Neuronal stem cell (in vitro differentiated cells): ENCODE measurements at regions not wholly inside any gene's neighbourhood (a gene's known extent, or its start where the extent isn't known, plus 50 kb on each side); places are given as distances from the start of the nearest gene placed in this dataset.

ENCODE experiments used
- DNase-seq: peaks from one replicate; pipeline ENCODE4 v3.0.0-alpha.2; 2013; ENCODE audit warnings: low spot score
- H2AFZ ChIP-seq: one replicate; pipeline ENCODE4 v1.6.1; 2013; ENCODE audit warnings: mild to moderate bottlenecking, low read length, inconsistent platforms
- H2AK5ac ChIP-seq: 2 replicates; pipeline ENCODE4 v1.6.1; 2013; ENCODE audit warnings: low read depth, mild to moderate bottlenecking, inconsistent platforms, low read length, moderate library complexity, mixed read lengths
- H2BK120ac ChIP-seq: 2 replicates; pipeline ENCODE4 v1.6.1; 2013; ENCODE audit warnings: low read depth, mild to moderate bottlenecking, inconsistent platforms, low read length, moderate library complexity, mixed read lengths
- H2BK12ac ChIP-seq: one replicate; pipeline ENCODE4 v1.6.1; 2013; ENCODE audit warnings: low read length, inconsistent platforms
- H2BK15ac ChIP-seq: 2 replicates; pipeline ENCODE4 v1.6.1; 2013; ENCODE audit warnings: mild to moderate bottlenecking, low read length, inconsistent platforms, mixed read lengths
- H2BK5ac ChIP-seq: one replicate; pipeline ENCODE4 v1.6.1; 2013; ENCODE audit warnings: inconsistent platforms, mild to moderate bottlenecking, low read length, moderate library complexity
- H3K14ac ChIP-seq: one replicate; pipeline ENCODE4 v1.6.1; 2013; ENCODE audit warnings: low read length, inconsistent platforms
- H3K18ac ChIP-seq: 2 replicates; pipeline ENCODE4 v1.6.1; 2013; ENCODE audit warnings: low read length, inconsistent platforms
- H3K23ac ChIP-seq: 2 replicates; pipeline ENCODE4 v1.6.1; 2013; ENCODE audit warnings: low read depth, mild to moderate bottlenecking, mixed read lengths, low read length, inconsistent platforms; ENCODE audit not compliant: poor library complexity
- H3K27ac ChIP-seq: replicated peaks from 3 replicates; pipeline ENCODE4 v1.5.1; 2013; ENCODE audit warnings: low read length, inconsistent platforms
- H3K27me3 ChIP-seq, 3 experiments: 2 replicates each; pipeline ENCODE4 v1.6.1; 2013; ENCODE audit warnings: low read length in 3 of 3, mild to moderate bottlenecking in 2 of 3, inconsistent platforms in 1 of 3, low read depth in 1 of 3, mixed read lengths in 1 of 3, moderate library complexity in 1 of 3; ENCODE audit not compliant: control insufficient read depth in 3 of 3, insufficient read depth in 3 of 3
- H3K36me3 ChIP-seq, 2 donors: replicated peaks in 1 of 2; 2 replicates each; pipeline ENCODE4 v1.6.1; 2013; ENCODE audit warnings: low read length in 2 of 2; ENCODE audit not compliant: control insufficient read depth in 2 of 2, insufficient read depth in 2 of 2
- H3K4ac ChIP-seq: 2 replicates; pipeline ENCODE4 v1.6.1; 2013; ENCODE audit warnings: inconsistent platforms, mild to moderate bottlenecking, low read length, moderate library complexity
- H3K4me1 ChIP-seq, 2 donors: 1 replicate in 1 of 2; 2 replicates in 1 of 2; pipeline ENCODE4 v1.6.1; 2013; ENCODE audit warnings: low read length in 2 of 2, low read depth in 1 of 2; ENCODE audit not compliant: control insufficient read depth in 2 of 2, insufficient read depth in 1 of 2
- H3K4me2 ChIP-seq: one replicate; pipeline ENCODE4 v1.6.1; 2013; ENCODE audit warnings: mild to moderate bottlenecking, low read length, inconsistent platforms; ENCODE audit not compliant: insufficient read depth, poor library complexity, severe bottlenecking
- H3K4me3 ChIP-seq, 2 donors: 2 replicates each; pipeline ENCODE4 v1.5.1; 2013; ENCODE audit warnings: low read length in 2 of 2, mild to moderate bottlenecking in 2 of 2, inconsistent platforms in 1 of 2, moderate library complexity in 1 of 2
- H3K79me1 ChIP-seq: one replicate; pipeline ENCODE4 v1.6.1; 2013; ENCODE audit warnings: low read depth, mild to moderate bottlenecking, inconsistent platforms, low read length, moderate library complexity
- H3K9ac ChIP-seq: one replicate; pipeline ENCODE4 v1.6.1; 2013; ENCODE audit warnings: mild to moderate bottlenecking, low read depth, low read length, inconsistent platforms; ENCODE audit not compliant: poor library complexity
- H3K9me3 ChIP-seq, 2 donors: replicated peaks in 1 of 2; 2 replicates each; pipeline versions ENCODE3 to v1.6.1; 2013; ENCODE audit warnings: low read length in 2 of 2, mild to moderate bottlenecking in 2 of 2, inconsistent platforms in 1 of 2, low read depth in 1 of 2, mixed read lengths in 1 of 2, moderate library complexity in 1 of 2; ENCODE audit not compliant: control insufficient read depth in 2 of 2, insufficient read depth in 1 of 2
- H4K8ac ChIP-seq: one replicate; pipeline ENCODE4 v1.6.1; 2013; ENCODE audit warnings: low read depth, mild to moderate bottlenecking, inconsistent platforms, low read length, moderate library complexity
- H4K91ac ChIP-seq: one replicate; pipeline ENCODE4 v1.6.1; 2013; ENCODE audit warnings: low read length, low read depth, mild to moderate bottlenecking, inconsistent platforms; ENCODE audit not compliant: poor library complexity
- WGBS, 2 donors: extraction: QIAGEN DNeasy Blood & Tissue Kit; methylation state at CpG; one replicate each; pipeline ENCODE4 v1.1.7; 2013; ENCODE audit warnings: missing lambda C conversion rate in 2 of 2, mixed read lengths in 1 of 2; ENCODE audit not compliant: insufficient read length in 2 of 2, insufficient replicate concordance in 1 of 2; ENCODE audit errors: extremely low coverage in 2 of 2; 5-methylcytosine and 5-hydroxymethylcytosine counted together

GRCh38 chr12:73341559-73342247 lies 1069.5 kb downstream of the TRHDE start:
- Histone ChIP-seq H3K18ac (no peak overlapping the region), H2BK15ac (no peak overlapping the region), H3K9ac (no peak overlapping the region), H3K14ac (no peak overlapping the region), H3K27ac (no peak overlapping the region), H2BK5ac (no peak overlapping the region), H4K8ac (no peak overlapping the region), H3K27me3 (no peaks in the 10 kb centered on the region), H3K4ac (no peak overlapping the region), H2AFZ (no peak overlapping the region), H3K4me2 (no peak overlapping the region), H3K23ac (no peak overlapping the region), H3K9me3 (no peaks in the 10 kb centered on the region), H4K91ac (no peak overlapping the region), H2AK5ac (no peak overlapping the region), H2BK120ac (no peak overlapping the region), H3K36me3 (no peaks in the 10 kb centered on the region), H3K79me1 (no peaks in the 10 kb centered on the region), H3K4me1 (no peaks in the 10 kb centered on the region), H2BK12ac (no peak overlapping the region), H3K4me3 (no peak overlapping the region)
- no CpG with 5 or more reads among the region's 3 CpGs for WGBS, 2 donors
- DNase-seq, result no peak

GRCh38 chr12:73342733-73343132 lies 1070.6 kb downstream of the TRHDE start:
- H3K4ac ChIP-seq, result no peak overlapping the region
- no CpG with 5 or more reads among the region's 3 CpGs for WGBS, 2 donors
- H3K14ac ChIP-seq, result no peak overlapping the region
- no peak overlapping the region for H4K91ac ChIP-seq
- H3K4me2 ChIP-seq, result no peak overlapping the region
- H3K9me3 ChIP-seq, result no peaks in the 10 kb centered on the region
- no peak overlapping the region for H2BK120ac ChIP-seq
- H3K27ac ChIP-seq, result no peak overlapping the region
- H2AFZ ChIP-seq, result no peak overlapping the region
- H2BK12ac ChIP-seq, result no peak overlapping the region
- no peak overlapping the region for H3K23ac ChIP-seq
- H3K27me3 ChIP-seq, result no peaks in the 10 kb centered on the region
- no peak overlapping the region for H4K8ac ChIP-seq
- H3K9ac ChIP-seq, result no peak overlapping the region
- no peak overlapping the region for H3K18ac ChIP-seq
- H2BK5ac ChIP-seq, result no peak overlapping the region
- no peaks in the 10 kb centered on the region for H3K36me3 ChIP-seq
- no peak overlapping the region for H3K4me3 ChIP-seq
- H3K79me1 ChIP-seq, result no peaks in the 10 kb centered on the region
- H2AK5ac ChIP-seq, result no peak overlapping the region
- no peak overlapping the region for H2BK15ac ChIP-seq
- H3K4me1 ChIP-seq, result no peaks in the 10 kb centered on the region
- no peak for DNase-seq

GRCh38 chr12:73352826-73353225 lies 1080.7 kb downstream of the TRHDE start:
- H2BK5ac ChIP-seq, result no peak overlapping the region
- H3K4me3 ChIP-seq, result no peak overlapping the region
- no CpG with 5 or more reads among the region's 1 CpG for WGBS, 2 donors
- H3K9me3 ChIP-seq, result no peaks in the 10 kb centered on the region
- no peaks in the 10 kb centered on the region for H3K4me1 ChIP-seq
- no peak overlapping the region for H4K8ac ChIP-seq
- no peak overlapping the region for H3K23ac ChIP-seq
- no peak overlapping the region for H3K27ac ChIP-seq
- H3K18ac ChIP-seq, result no peak overlapping the region
- H2AK5ac ChIP-seq, result no peak overlapping the region
- no peak overlapping the region for H4K91ac ChIP-seq
- H3K36me3 ChIP-seq, result no peaks in the 10 kb centered on the region
- H2BK120ac ChIP-seq, result no peak overlapping the region
- no peak overlapping the region for H2AFZ ChIP-seq
- no peak overlapping the region for H2BK12ac ChIP-seq
- no peak overlapping the region for H2BK15ac ChIP-seq
- no peak overlapping the region for H3K4ac ChIP-seq
- no peaks in the 10 kb centered on the region for H3K79me1 ChIP-seq
- H3K4me2 ChIP-seq, result no peak overlapping the region
- no peak for DNase-seq
- H3K27me3 ChIP-seq, result no peaks in the 10 kb centered on the region
- no peak overlapping the region for H3K9ac ChIP-seq
- no peak overlapping the region for H3K14ac ChIP-seq

- Histone ChIP-seq H2BK120ac (no peak overlapping the region), H3K23ac (no peak overlapping the region), H2AK5ac (no peak overlapping the region), H3K36me3 (no peaks in the 10 kb centered on the region), H3K27me3 (no peaks in the 10 kb centered on the region), H3K9ac (no peak overlapping the region), H3K14ac (no peak overlapping the region), H3K4me3 (no peak overlapping the region), H3K4me2 (no peak overlapping the region), H4K91ac (no peak overlapping the region), H2AFZ (no peak overlapping the region), H3K4me1 (peaks cover 0 to 2% of the 10 kb centered on the region in 2 donors), H2BK5ac (no peak overlapping the region), H2BK12ac (no peak overlapping the region), H2BK15ac (no peak overlapping the region), H3K9me3 (no peaks in the 10 kb centered on the region), H3K27ac (no peak overlapping the region), H3K79me1 (no peaks in the 10 kb centered on the region), H4K8ac (no peak overlapping the region), H3K4ac (no peak overlapping the region), H3K18ac (no peak overlapping the region)
- DNase-seq, result no peak
Observed at GRCh38 chr12:73361156-73361863, 1089.1 kb downstream of the TRHDE start.
